SK-N-MC (cell line): ENCODE measurements at regions not wholly inside any gene's neighbourhood (a gene's known extent, or its start where the extent isn't known, plus 50 kb on each side); places are given as distances from the start of the nearest gene placed in this dataset.

Source experiments
- EZH2 ChIP-seq: fragments of 200-600 bp; sonication (generic); IDR thresholded peaks from one replicate; pipeline ENCODE4 v1.6.1; 2017; ENCODE audit warnings: antibody characterized with exemption
- FOXP2 ChIP-seq: optimal IDR thresholded peaks from 2 replicates; pipeline ENCODE3; 2011; ENCODE audit warnings: mild to moderate bottlenecking, moderate library complexity; ENCODE audit not compliant: insufficient read depth; ENCODE audit errors: extremely low read length, control extremely low read depth
- POLR2AphosphoS5 ChIP-seq: IDR thresholded peaks from 2 replicates; pipeline ENCODE4 v1.6.1; 2012; ENCODE audit warnings: mild to moderate bottlenecking, low read depth, low read length, borderline replicate concordance

DNA sequence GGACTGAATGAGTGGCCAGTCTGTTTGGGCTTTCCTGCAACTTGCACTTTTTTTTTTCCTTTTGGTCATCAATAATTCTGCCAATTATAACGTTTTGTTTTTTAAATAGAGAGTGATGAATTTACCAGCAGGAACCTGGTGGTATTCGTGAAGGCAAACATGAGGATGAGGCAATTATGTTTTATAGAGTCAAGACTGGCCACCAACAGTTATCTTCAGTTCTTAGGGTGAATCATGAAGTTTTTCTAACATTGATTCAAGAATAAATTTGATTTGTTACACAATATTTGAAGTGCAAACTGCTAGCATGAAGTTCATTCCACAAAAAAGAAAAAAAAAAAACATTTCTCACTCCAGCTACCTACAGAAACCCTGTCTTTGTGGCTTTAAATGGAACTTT lies 244.5 kb downstream of the SPRY2 start:
- TF ChIP-seq POLR2AphosphoS5 = no peak
- no peak for TF ChIP-seq EZH2
- TF ChIP-seq FOXP2 = no peak
